ENCODE measurements at regions not wholly inside any gene's neighbourhood (a gene's known extent, or its start where the extent isn't known, plus 50 kb on each side); places are given as distances from the start of the nearest gene placed in this dataset.

DNA sequence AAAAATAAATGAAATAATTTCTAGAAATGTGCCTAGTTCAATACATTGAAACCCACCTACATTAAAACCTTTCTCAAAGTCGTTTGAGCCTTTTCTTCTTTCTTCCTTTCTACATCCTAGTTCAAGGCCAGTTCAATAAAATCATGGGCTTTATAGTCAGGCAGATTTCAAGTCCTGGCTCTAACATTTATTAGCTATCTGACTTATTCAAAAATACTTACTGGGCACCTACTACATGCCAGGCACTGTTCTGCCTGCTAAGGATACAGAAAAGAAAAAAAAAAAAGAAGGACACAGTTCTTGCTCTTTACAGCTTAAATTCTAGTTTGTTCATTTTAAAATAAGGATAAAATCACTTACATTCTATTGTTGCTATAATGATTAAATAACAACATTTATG is 134.2 kb upstream of the FGGY start:
- Mint-ChIP-seq H3K27me3 (peaks cover 18 to 20% of the 10 kb centered on the region in 2 donors), H3K27ac (no peak overlapping the region), H3K36me3 (peaks cover 0 to 25% (median 0%) of the 10 kb centered on the region in 3 donors), H3K4me3 (no peak overlapping the region), H3K4me1 (no peaks in the 10 kb centered on the region), H3K9me3 (peaks cover 5 to 10% (median 8%) of the 10 kb centered on the region in 5 donors)
- DNase-seq: no peak
- no peaks in the 10 kb centered on the region for H3K4me1 ChIP-seq (ENCODE audit: insufficient read depth, low read length)
- H3K9me3 ChIP-seq (ENCODE audit: low read length): no peaks in the 10 kb centered on the region
- POLR2A ChIA-PET: no interaction called here
- H3K4me3 ChIP-seq (ENCODE audit: low read length): no peak overlapping the region
- CTCF ChIA-PET: no interaction called here
- no peak overlapping the region for H3K27ac ChIP-seq (ENCODE audit: low read depth, low read length)
- H3K36me3 ChIP-seq (ENCODE audit: insufficient read depth, low read length): no peaks in the 10 kb centered on the region
- no peaks in the 10 kb centered on the region for H3K27me3 ChIP-seq (ENCODE audit: insufficient read depth, low read length, poor library complexity, severe bottlenecking)

DNA sequence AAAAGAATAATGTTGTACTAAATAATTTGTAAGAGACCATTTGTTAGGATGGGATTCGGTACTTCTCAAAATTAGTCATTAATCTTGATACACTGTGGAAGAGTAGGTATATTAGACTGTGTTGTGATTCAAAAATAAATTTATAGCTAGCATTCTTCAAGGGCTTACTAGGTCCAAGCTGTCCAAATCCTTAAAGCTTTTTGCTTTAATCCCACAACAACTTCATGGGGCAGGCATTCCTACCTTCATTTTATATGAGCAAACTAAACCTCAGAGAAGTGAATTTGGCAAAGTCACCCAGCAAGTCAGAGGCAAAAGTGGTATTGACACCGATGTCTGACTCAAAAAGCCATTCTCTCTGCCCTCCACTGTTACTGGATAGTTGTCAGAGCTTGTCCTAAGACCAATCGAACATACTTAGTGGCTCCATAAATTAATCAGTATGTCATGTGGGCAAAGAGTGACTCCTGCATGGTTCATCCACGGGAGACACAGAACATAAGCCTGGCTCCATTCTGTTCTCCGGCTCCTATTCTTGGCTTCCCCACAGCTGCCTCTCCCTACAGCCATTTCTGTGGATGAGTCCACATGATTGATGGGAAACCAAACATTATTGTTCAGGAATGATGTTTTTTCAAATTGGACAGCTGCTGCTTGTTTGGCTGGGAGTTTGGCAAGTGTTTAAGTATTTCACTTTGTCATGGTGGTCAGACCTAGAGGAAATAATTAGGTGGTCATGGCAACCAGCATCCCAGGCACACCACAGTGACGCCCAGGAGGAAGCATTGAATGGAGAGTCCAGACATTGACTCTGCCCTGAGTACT is 133.4 kb upstream of the FGGY start:
- no peaks in the 10 kb centered on the region for H3K36me3 ChIP-seq (ENCODE audit: insufficient read depth, low read length)
- H3K4me1 ChIP-seq (ENCODE audit: insufficient read depth, low read length): no peaks in the 10 kb centered on the region
- ChIA-PET CTCF (no interaction called here), POLR2A (no interaction called here)
- Mint-ChIP-seq H3K36me3 (peaks cover 0 to 21% (median 0%) of the 10 kb centered on the region in 3 donors), H3K4me1 (no peaks in the 10 kb centered on the region), H3K4me3 (no peak overlapping the region), H3K9me3 (peaks cover 0 to 5% (median 4%) of the 10 kb centered on the region in 5 donors), H3K27me3 (peaks cover 18 to 20% of the 10 kb centered on the region in 2 donors), H3K27ac (no peak overlapping the region)
- DNase-seq: no peak
- H3K9me3 ChIP-seq (ENCODE audit: low read length): no peaks in the 10 kb centered on the region
- no peak overlapping the region for H3K4me3 ChIP-seq (ENCODE audit: low read length)
- H3K27me3 ChIP-seq (ENCODE audit: insufficient read depth, low read length, poor library complexity, severe bottlenecking): no peaks in the 10 kb centered on the region
- H3K27ac ChIP-seq (ENCODE audit: low read depth, low read length): no peak overlapping the region

DNA sequence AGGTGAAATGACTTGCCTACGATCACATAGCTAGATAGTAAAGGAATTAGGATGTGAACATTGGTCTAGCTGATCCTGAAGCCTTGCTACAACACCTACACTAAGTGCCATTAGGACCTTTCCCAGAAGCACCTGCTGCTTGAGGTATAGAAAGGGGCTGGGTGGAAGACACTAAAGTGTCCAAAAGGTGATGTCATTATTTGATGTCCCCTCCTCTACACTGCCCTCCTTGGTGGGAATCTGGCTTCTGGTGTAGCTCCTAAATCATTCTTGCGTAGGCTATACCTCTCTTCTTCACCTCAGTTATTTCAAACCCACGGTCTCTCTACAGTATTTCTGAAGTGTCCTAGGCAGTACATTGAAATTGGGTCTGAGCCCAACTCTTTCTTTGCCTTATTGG is 132.5 kb upstream of the FGGY start:
- H3K9me3 ChIP-seq (ENCODE audit: low read length): no peaks in the 10 kb centered on the region
- H3K9me3 Mint-ChIP-seq: peaks cover 0 to 3% (median 0%) of the 10 kb centered on the region in 5 donors
- DNase-seq: no peak
- H3K27me3 ChIP-seq (ENCODE audit: insufficient read depth, low read length, poor library complexity, severe bottlenecking): no peaks in the 10 kb centered on the region
- POLR2A ChIA-PET: no interaction called here
- CTCF ChIA-PET: no interaction called here
- no peak overlapping the region for H3K4me3 Mint-ChIP-seq
- no peaks in the 10 kb centered on the region for H3K4me1 ChIP-seq (ENCODE audit: insufficient read depth, low read length)
- peaks cover 0 to 16% (median 0%) of the 10 kb centered on the region in 3 donors for H3K36me3 Mint-ChIP-seq
- H3K27me3 Mint-ChIP-seq: peaks cover 18 to 20% of the 10 kb centered on the region in 2 donors
- H3K4me3 ChIP-seq (ENCODE audit: low read length): no peak overlapping the region
- no peak overlapping the region for H3K27ac ChIP-seq (ENCODE audit: low read depth, low read length)
- H3K4me1 Mint-ChIP-seq: no peaks in the 10 kb centered on the region
- no peak overlapping the region for H3K27ac Mint-ChIP-seq
- no peaks in the 10 kb centered on the region for H3K36me3 ChIP-seq (ENCODE audit: insufficient read depth, low read length)

DNA sequence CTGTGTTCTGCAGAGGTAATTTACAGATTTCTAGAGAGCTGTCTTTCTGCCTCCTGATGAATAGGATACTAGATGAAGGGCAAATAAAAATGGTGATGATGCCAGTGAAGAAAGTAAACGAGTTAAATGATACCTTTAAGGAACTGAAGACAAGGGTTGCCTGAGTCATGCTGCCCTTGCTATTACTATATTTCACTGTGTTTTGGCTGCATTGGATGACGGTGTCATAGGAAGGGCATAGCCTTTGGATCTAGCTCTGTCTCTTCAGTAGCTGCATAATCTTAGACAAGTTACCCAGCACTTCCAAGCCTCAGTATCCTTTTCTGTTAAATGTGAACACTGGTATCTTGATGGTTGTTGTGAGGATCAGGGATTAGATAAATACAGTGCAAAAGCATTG is 131.5 kb upstream of the FGGY start:
- H3K36me3 Mint-ChIP-seq: peaks cover 0 to 13% (median 0%) of the 10 kb centered on the region in 3 donors
- CTCF ChIA-PET: no interaction called here
- H3K4me3 Mint-ChIP-seq: no peak overlapping the region
- Histone ChIP-seq H3K27ac (ENCODE audit: low read depth, low read length) (no peak overlapping the region), H3K4me1 (ENCODE audit: insufficient read depth, low read length) (no peaks in the 10 kb centered on the region), H3K27me3 (ENCODE audit: insufficient read depth, low read length, poor library complexity, severe bottlenecking) (no peaks in the 10 kb centered on the region), H3K4me3 (ENCODE audit: low read length) (no peak overlapping the region), H3K36me3 (ENCODE audit: insufficient read depth, low read length) (no peaks in the 10 kb centered on the region), H3K9me3 (ENCODE audit: low read length) (no peaks in the 10 kb centered on the region)
- no peak for DNase-seq
- peaks cover 18 to 20% of the 10 kb centered on the region in 2 donors for H3K27me3 Mint-ChIP-seq
- POLR2A ChIA-PET: no interaction called here
- no peaks in the 10 kb centered on the region for H3K4me1 Mint-ChIP-seq
- peaks cover 0 to 3% (median 0%) of the 10 kb centered on the region in 5 donors for H3K9me3 Mint-ChIP-seq
- H3K27ac Mint-ChIP-seq: no peak overlapping the region

DNA sequence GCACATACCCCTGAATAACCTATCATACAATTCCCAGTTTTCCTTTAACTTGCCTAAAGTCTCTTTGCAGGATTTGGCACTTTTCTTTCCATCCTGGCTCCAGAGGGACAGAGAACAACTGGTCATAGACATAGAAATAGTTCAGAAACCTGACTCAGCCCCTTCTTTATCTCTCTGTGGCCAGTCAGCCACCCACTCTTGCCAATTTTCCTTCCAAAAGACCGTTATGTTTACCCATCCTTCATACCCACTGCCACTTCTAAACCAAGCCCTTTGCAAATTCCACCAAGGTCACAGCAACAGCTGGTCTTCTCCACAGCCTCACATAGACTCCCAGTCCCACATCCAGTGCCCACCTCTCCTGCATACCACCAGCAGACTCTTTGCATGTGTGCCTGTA is 127.2 kb upstream of the FGGY start:
- POLR2A ChIA-PET: no interaction called here

DNA sequence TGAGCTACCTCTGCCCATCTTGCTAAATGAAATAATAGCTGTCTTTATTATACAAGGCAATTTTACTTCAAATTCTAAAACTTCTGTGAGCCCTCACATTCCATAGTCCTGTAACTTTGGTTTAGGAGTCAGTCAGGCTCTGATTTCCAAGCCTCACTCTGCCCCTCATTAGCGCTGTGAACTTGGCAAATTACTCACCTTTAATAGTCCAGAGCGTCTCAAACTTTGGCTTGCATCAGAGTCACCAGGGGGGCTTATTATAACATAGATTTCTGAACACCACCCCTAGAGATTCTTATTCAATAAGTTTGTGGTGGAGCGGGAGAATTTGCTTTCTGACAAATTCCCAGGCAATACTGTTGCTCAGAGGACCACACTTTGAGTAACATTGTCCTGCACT is 126.2 kb upstream of the FGGY start:
- ChIA-PET CTCF (no interaction called here), POLR2A (no interaction called here)
- H3K9me3 ChIP-seq (ENCODE audit: low read length): no peaks in the 10 kb centered on the region
- peaks cover 8 to 12% of the 10 kb centered on the region in 2 donors for H3K27me3 Mint-ChIP-seq
- no peak overlapping the region for H3K27ac ChIP-seq (ENCODE audit: low read depth, low read length)
- H3K27me3 ChIP-seq (ENCODE audit: insufficient read depth, low read length, poor library complexity, severe bottlenecking): no peaks in the 10 kb centered on the region
- H3K4me1 Mint-ChIP-seq: no peaks in the 10 kb centered on the region
- no peaks in the 10 kb centered on the region for H3K4me1 ChIP-seq (ENCODE audit: insufficient read depth, low read length)
- no peak for DNase-seq
- no peak overlapping the region for H3K4me3 ChIP-seq (ENCODE audit: low read length)
- peaks cover 0 to 3% (median 0%) of the 10 kb centered on the region in 5 donors for H3K9me3 Mint-ChIP-seq
- no peak overlapping the region for H3K27ac Mint-ChIP-seq
- H3K36me3 ChIP-seq (ENCODE audit: insufficient read depth, low read length): no peaks in the 10 kb centered on the region
- H3K4me3 Mint-ChIP-seq: no peak overlapping the region
- peaks cover 0 to 13% (median 0%) of the 10 kb centered on the region in 3 donors for H3K36me3 Mint-ChIP-seq

More for the DNA sequence above, 127.2 kb upstream of the FGGY start:
- DNase-seq: no peak
- Histone ChIP-seq H3K4me1 (ENCODE audit: insufficient read depth, low read length) (no peaks in the 10 kb centered on the region), H3K4me3 (ENCODE audit: low read length) (no peak overlapping the region), H3K27me3 (ENCODE audit: insufficient read depth, low read length, poor library complexity, severe bottlenecking) (no peaks in the 10 kb centered on the region), H3K27ac (ENCODE audit: low read depth, low read length) (no peak overlapping the region), H3K9me3 (ENCODE audit: low read length) (no peaks in the 10 kb centered on the region), H3K36me3 (ENCODE audit: insufficient read depth, low read length) (no peaks in the 10 kb centered on the region)
- Mint-ChIP-seq H3K36me3 (peaks cover 0 to 13% (median 0%) of the 10 kb centered on the region in 3 donors), H3K4me3 (no peak overlapping the region), H3K27ac (no peak overlapping the region), H3K9me3 (peaks cover 0 to 3% (median 0%) of the 10 kb centered on the region in 5 donors), H3K4me1 (no peaks in the 10 kb centered on the region), H3K27me3 (peaks cover 14 to 15% of the 10 kb centered on the region in 2 donors)
- CTCF ChIA-PET: no interaction called here

DNA sequence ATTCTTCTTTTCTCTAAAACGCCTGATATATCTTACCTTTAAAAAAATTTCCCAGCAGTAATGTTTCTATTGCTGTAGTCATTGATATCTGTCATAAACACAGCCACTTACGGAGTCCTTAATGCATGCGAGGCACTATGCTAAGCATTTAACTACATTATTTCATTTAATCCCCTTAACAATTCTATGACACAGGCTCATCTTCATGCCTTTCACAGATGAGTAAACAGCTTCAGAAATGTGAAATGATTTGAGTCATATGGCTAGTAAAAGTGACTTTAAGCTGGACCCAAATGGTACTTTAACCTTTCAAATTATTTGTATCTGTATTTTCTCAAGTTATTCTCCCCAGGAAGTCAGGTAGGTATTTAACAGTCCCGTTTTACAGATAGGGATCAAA is 125.1 kb upstream of the FGGY start:
- no peak overlapping the region for H3K4me3 Mint-ChIP-seq
- no peak overlapping the region for H3K27ac Mint-ChIP-seq
- no peak for DNase-seq
- Histone ChIP-seq H3K27ac (ENCODE audit: low read depth, low read length) (no peak overlapping the region), H3K4me3 (ENCODE audit: low read length) (no peak overlapping the region), H3K4me1 (ENCODE audit: insufficient read depth, low read length) (no peaks in the 10 kb centered on the region), H3K36me3 (ENCODE audit: insufficient read depth, low read length) (no peaks in the 10 kb centered on the region), H3K9me3 (ENCODE audit: low read length) (no peaks in the 10 kb centered on the region), H3K27me3 (ENCODE audit: insufficient read depth, low read length, poor library complexity, severe bottlenecking) (no peaks in the 10 kb centered on the region)
- CTCF ChIA-PET: no interaction called here
- POLR2A ChIA-PET: no interaction called here
- H3K36me3 Mint-ChIP-seq: peaks cover 0 to 5% (median 0%) of the 10 kb centered on the region in 3 donors
- H3K9me3 Mint-ChIP-seq: peaks cover 0 to 3% (median 0%) of the 10 kb centered on the region in 5 donors
- no peaks in the 10 kb centered on the region for H3K4me1 Mint-ChIP-seq
- peaks cover under 1 to 4% of the 10 kb centered on the region in 2 donors for H3K27me3 Mint-ChIP-seq

DNA sequence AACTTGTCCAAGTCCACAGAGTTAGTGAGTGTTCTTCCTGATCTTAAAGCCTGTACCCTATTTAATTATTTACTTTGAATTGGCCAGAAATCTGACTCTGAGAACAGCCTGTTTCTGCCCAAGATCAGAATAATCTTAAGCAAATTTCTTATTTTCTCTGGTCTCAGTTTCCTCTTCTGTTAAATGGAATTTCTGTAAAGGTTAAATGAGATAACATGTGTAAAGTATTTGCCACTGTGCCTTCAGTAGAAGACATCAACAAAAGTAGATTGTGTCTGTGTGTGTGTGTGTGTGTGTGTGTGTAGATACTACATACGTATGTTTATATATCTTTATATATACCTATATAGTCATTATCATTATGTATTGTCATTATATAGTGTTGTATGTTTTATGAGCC is 124.2 kb upstream of the FGGY start:
- no peak for DNase-seq
- H3K9me3 Mint-ChIP-seq: peaks cover 0 to 3% (median 0%) of the 10 kb centered on the region in 5 donors
- H3K36me3 ChIP-seq (ENCODE audit: insufficient read depth, low read length): no peaks in the 10 kb centered on the region
- H3K4me3 Mint-ChIP-seq: no peak overlapping the region
- H3K27me3 Mint-ChIP-seq: no peaks in the 10 kb centered on the region
- H3K4me1 Mint-ChIP-seq: no peaks in the 10 kb centered on the region
- ChIA-PET POLR2A (no interaction called here), CTCF (no interaction called here)
- H3K27ac ChIP-seq (ENCODE audit: low read depth, low read length): no peak overlapping the region
- no peaks in the 10 kb centered on the region for H3K4me1 ChIP-seq (ENCODE audit: insufficient read depth, low read length)
- no peaks in the 10 kb centered on the region for H3K9me3 ChIP-seq (ENCODE audit: low read length)
- no peak overlapping the region for H3K27ac Mint-ChIP-seq
- peaks cover 0 to 5% (median 0%) of the 10 kb centered on the region in 3 donors for H3K36me3 Mint-ChIP-seq
- no peaks in the 10 kb centered on the region for H3K27me3 ChIP-seq (ENCODE audit: insufficient read depth, low read length, poor library complexity, severe bottlenecking)
- no peak overlapping the region for H3K4me3 ChIP-seq (ENCODE audit: low read length)
